ENCODE measurements at regions not wholly inside any gene's neighbourhood (a gene's known extent, or its start where the extent isn't known, plus 50 kb on each side); places are given as distances from the start of the nearest gene placed in this dataset.

GRCh38 chr20:24378661-24379483, 90.6 kb upstream of the SYNDIG1 start:
- Histone ChIP-seq H3K36me3 (ENCODE audit: control insufficient read depth in 4 of 4, insufficient read depth in 3 of 4, low read depth in 1 of 4, low read length in 3 of 4) (no peaks in the 10 kb centered on the region), H3K9ac (ENCODE audit: low read depth in 1 of 2, low read length in 2 of 2) (no peak overlapping the region), H3K27me3 (ENCODE audit: control insufficient read depth in 4 of 4, insufficient read depth in 4 of 4, low read length in 3 of 4) (peaks cover 0 to 7% (median 0%) of the 10 kb centered on the region in 4 donors), H3K27ac (ENCODE audit: low read depth in 1 of 2, low read length in 2 of 2) (no peak overlapping the region), H3K9me3 (ENCODE audit: control insufficient read depth in 4 of 4, low read length in 3 of 4) (no peaks in the 10 kb centered on the region), H3K4me3 (ENCODE audit: low read depth in 1 of 3, low read length in 3 of 3) (no peak overlapping the region), H3K4me1 (ENCODE audit: control insufficient read depth in 4 of 4, insufficient read depth in 4 of 4, low read length in 3 of 4) (no peaks in the 10 kb centered on the region)
- WGBS = 55% methylated on average over 6 of the region's 6 CpGs
- no peak for TF ChIP-seq FOXA2 (IDR thresholded peaks at IDR 0.05)
- TF ChIP-seq HNF4A (conservative IDR thresholded peaks at IDR 0.05) = no peak
- no peak for TF ChIP-seq NR2F2 (IDR thresholded peaks at IDR 0.05)
- no peak for TF ChIP-seq SP1 (IDR thresholded peaks at IDR 0.05)
- no peak for TF ChIP-seq RAD21 (IDR thresholded peaks at IDR 0.05)
- no peak for TF ChIP-seq REST (IDR thresholded peaks at IDR 0.05)
- TF ChIP-seq GABPA (IDR thresholded peaks at IDR 0.05 in 1 of 2, conservative IDR thresholded peaks at IDR 0.05 in 1 of 2) = no peak
- TF ChIP-seq JUND (IDR thresholded peaks at IDR 0.05) = no peak
- peak; percentile 23 for DNase-seq (ENCODE audit: low spot score)

- Histone ChIP-seq H3K4me3 (ENCODE audit: low read depth in 1 of 3, low read length in 3 of 3) (no peak overlapping the region), H3K9me3 (ENCODE audit: control insufficient read depth in 4 of 4, low read length in 3 of 4) (no peaks in the 10 kb centered on the region), H3K27me3 (ENCODE audit: control insufficient read depth in 4 of 4, insufficient read depth in 4 of 4, low read length in 3 of 4) (peaks cover 0 to 4% (median 0%) of the 10 kb centered on the region in 4 donors), H3K36me3 (ENCODE audit: control insufficient read depth in 4 of 4, insufficient read depth in 3 of 4, low read depth in 1 of 4, low read length in 3 of 4) (no peaks in the 10 kb centered on the region), H3K27ac (ENCODE audit: low read depth in 1 of 2, low read length in 2 of 2) (no peak overlapping the region), H3K4me1 (ENCODE audit: control insufficient read depth in 4 of 4, insufficient read depth in 4 of 4, low read length in 3 of 4) (no peaks in the 10 kb centered on the region), H3K9ac (ENCODE audit: low read depth in 1 of 2, low read length in 2 of 2) (no peak overlapping the region)
- no peak for TF ChIP-seq TAF1 (conservative IDR thresholded peaks at IDR 0.05)
- no peak for TF ChIP-seq YY1 (IDR thresholded peaks at IDR 0.05)
- TF ChIP-seq HNF4G (IDR thresholded peaks at IDR 0.05) = no peak
- TF ChIP-seq RXRA (IDR thresholded peaks at IDR 0.05) = no peak
- TF ChIP-seq MAX (IDR thresholded peaks at IDR 0.05) = no peak
- TF ChIP-seq FOXA2 (IDR thresholded peaks at IDR 0.05) = no peak
- no peak for TF ChIP-seq HNF4A (conservative IDR thresholded peaks at IDR 0.05)
- no peak for TF ChIP-seq NR2F2 (IDR thresholded peaks at IDR 0.05)
- TF ChIP-seq ATF3 (IDR thresholded peaks at IDR 0.05) = no peak
- no peak for TF ChIP-seq JUND (IDR thresholded peaks at IDR 0.05)
- TF ChIP-seq CTCF (IDR thresholded peaks at IDR 0.05; ENCODE audit: low read depth, low read length, missing input control) = no peak
- no peak for TF ChIP-seq EGR1 (IDR thresholded peaks at IDR 0.05; ENCODE audit: low read depth in 2 of 2)
- TF ChIP-seq REST (IDR thresholded peaks at IDR 0.05) = no peak
- no peak for TF ChIP-seq FOXA1 (IDR thresholded peaks at IDR 0.05)
- TF ChIP-seq SP1 (IDR thresholded peaks at IDR 0.05) = no peak
- TF ChIP-seq ZBTB33 (IDR thresholded peaks at IDR 0.05) = no peak
- no peak for TF ChIP-seq GABPA (IDR thresholded peaks at IDR 0.05 in 1 of 2, conservative IDR thresholded peaks at IDR 0.05 in 1 of 2)
- TF ChIP-seq RAD21 (IDR thresholded peaks at IDR 0.05) = no peak
- no peak for DNase-seq (ENCODE audit: low spot score)
- WGBS = 52% methylated on average over 2 of the region's 2 CpGs
These were observed 92.9 kb upstream of the SYNDIG1 start for GRCh38 chr20:24376311-24377099.
